GM19240 (cell line): ENCODE measurements at regions not wholly inside any gene's neighbourhood (a gene's known extent, or its start where the extent isn't known, plus 50 kb on each side); places are given as distances from the start of the nearest gene placed in this dataset.

Experiments used
- DNase-seq: peaks from one replicate; pipeline ENCODE4 v3.0.0; 2011; ENCODE audit warnings: low spot score; ENCODE audit not compliant: insufficient read length

DNA sequence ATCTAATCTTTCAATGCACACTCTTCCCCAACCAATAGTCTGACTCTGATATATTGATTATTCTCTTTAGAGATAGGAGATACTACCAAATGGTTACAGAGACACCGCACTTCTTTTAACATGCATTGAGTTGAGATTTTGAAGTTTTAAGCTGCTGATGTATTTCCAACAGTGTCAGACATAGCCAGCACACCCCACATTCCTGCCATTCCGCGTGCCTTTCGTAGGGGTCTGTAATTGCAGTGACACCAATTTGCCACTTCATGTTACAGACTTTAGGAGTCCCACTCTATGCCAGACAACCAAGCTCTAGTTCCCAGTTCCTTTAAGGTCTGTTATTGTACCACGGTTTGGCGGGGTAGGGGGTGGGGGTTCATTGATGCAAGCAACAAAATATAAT is 618.2 kb upstream of the FRG1 start:
- no peak for DNase-seq

DNA sequence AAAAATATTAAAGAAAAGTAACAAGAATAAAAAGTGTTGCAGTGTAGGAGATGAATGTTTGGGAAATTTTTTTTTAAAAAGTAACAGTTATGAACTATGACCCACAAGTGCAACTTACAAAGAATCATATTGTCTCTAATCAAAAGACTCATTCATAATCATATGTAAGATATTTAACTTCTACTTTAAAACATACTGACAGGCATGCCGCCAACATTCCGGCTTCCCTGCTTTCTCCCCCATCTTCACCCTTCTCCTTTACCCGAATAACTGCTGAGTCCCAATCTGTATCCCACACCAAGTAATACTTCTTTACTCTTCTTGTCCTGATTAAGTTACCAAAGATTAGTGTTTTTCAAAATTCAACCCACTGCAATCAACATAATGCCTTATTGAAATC is 598.8 kb upstream of the FRG1 start:
- DNase-seq: no peak

DNA sequence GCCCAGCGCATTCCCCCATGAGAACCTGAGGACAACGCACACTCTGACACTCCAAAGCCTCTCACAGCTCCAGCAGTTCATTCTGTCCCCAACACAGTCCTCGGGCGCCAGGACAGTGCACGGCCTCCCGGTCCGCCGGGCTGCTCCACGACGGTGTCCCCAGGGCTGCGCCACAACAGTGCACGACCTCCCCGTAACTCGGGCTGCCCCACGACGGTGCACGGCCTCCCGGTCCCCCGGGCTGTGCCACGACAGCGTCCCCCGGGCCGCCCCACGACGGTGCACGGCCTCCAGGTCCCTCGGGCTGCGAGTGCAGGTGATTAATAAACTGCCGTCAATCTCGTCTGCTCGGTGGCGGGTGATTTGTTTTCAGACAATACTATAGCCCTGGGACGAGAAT is 585.1 kb upstream of the FRG1 start:
- DNase-seq: no peak

DNA sequence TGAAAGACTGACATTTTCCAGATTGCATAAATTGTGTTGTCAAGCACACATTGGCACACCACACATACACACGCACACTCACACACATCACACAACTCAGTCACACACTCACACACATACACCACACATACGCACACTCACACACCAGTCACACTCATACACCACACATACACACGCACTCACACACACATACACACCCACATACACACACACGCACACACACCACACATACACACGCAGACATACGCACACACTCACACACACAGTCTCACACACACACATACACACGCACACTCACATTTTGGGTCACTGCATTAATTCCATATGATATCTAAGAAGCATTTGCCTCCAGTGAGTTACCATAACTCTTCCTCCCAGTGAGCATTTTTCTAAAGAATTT is 578.3 kb upstream of the FRG1 start:
- DNase-seq: no peak

DNA sequence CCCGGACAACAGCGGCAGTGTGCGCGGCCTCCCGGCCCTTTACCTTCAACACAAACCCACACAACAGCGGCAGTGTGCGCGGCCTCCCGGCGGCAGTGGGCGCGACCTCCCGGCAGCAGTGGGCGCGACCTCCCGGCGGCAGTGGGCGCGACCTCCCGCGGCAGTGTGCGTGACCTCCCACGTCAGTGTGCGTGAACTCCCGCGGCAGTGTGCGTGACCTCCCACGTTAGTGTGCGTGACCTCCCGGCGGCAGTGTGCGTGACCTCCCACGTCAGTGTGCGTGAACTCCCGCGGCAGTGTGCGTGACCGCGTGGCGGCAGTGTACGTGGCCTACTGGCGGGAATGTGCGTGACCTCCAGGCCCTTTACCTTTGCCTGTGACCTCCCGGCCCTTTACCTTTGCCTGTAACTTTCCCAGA is 576.6 kb upstream of the FRG1 start:
- no peak for DNase-seq

DNA sequence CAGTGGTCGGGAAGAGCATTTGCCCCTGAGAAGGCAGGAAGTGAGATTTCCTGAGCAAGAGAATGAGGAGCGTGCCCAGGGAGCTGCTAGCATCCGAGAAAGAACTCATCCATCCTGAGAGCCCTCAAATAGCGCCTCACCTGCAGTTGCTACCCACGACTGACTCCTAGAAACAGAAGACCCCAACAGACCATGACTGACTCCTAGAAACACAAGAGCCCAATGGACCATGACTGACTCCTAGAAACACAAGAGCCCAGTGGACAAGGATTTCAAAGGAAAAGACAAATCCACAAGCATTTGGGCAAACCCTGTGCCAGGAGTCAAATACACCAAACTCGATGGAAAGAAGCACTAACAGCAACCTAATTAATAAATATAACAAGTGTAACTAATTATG is 575.2 kb upstream of the FRG1 start:
- no peak for DNase-seq

DNA sequence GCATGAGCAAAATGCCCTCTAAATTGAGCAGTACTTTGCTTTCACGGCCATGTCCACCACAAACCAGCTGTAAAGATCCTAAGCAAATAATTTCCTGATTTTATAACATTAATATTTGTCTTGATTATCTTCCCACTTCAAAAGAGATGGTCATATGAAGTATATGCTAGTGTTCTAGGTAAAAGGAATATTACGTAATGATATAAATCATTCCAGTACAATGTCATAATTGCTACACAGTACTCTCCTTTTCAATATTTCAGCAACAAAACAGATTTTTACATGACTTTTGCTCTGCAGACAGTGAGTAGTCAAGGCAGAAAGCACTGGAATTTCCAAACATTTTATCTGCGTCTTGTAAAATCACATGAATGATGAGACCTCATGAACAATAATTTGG is 572.8 kb upstream of the FRG1 start:
- DNase-seq: no peak

DNA sequence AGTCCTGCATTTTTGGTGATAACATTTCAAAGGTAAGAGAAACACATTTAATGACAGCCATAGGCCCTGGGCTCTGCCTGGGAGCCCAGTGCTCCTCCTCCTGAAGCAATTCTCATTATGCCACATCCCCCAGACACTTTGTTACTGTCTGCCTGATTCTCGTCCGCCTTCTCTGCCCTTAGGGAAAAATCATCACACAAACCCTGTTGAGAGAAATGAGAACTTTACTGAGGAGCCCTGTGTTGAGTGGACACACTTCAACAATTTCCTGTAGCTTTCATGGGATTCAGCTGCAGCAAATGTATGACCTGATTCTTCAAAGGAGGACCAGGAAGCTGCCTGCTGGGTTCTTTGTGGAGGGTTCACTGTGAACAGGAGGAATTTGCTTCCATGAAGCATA is 566.5 kb upstream of the FRG1 start:
- DNase-seq: no peak

DNA sequence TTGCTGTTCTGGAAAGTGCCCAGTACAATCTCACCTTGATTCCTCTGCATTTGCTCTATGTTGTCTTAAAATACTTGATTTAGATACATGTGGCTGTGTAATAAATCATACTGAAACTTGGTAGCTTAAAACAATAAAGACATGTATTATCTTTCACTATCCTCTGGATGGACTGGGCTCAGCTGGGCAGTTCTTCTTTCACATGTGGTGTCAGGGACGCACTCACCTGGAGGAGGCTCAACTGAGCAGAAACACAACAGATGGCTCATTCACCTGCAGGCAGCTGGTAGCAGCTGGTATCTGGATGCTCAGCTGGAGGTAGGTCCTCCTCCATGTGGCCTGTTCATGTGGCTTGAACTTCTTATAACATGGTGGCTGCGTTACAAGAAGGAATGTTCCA is 563.8 kb upstream of the FRG1 start:
- no peak for DNase-seq

DNA sequence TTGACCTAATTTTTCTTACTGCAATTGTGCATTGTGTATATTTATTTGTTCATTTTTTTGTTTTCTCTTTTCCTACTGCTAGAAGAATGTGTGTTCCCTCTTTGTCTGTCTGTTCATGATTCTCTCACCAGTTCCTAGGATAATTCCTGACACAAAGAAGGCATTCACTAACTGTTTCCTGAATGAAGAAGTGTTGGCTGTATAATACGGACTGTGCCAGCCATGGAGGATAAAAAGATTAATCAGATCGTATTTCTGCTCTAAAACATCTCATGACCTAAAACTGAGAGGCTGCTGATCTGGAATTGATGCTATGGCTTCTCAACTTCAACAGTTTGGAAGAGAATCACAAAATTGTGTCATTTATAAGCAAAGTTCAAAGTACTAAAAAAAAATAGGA is 563.1 kb upstream of the FRG1 start:
- no peak for DNase-seq

DNA sequence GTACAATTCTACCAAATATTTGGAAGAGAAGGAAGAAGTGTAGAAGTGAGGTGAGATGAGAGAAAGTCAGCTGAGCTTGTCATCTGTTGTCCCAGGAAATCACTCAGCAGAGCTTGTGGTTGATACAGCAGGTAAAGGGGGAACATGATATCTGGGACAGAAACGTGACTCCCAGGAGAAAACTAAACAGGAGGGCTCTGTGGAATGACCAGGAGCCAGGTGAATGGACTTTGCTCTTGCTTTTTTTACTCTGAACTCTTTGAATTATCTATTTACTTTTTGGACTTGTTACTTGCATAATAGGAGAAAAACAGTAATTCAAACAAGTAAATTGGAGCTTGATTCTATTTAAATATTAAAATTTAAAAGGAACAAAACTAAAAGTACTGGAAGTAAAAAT is 555.6 kb upstream of the FRG1 start:
- no peak for DNase-seq

DNA sequence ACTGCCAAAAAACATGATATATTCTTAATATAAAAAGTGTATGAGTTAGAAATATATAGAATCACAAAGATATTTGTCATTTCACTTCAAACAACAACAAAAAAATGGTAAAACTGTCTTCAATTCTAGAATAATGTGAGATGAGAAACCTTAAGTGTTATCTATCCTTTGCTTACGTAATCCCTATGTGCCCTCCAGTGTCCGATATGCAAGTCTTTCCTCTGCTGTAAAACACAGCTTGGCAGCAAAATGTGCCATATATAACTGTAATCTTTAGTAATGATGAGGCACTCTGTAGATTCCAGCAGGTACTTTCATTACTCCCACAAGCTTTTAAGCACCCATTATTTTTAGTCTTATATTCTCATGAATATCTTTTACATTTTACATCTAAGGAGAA is 555.1 kb upstream of the FRG1 start:
- DNase-seq: no peak

DNA sequence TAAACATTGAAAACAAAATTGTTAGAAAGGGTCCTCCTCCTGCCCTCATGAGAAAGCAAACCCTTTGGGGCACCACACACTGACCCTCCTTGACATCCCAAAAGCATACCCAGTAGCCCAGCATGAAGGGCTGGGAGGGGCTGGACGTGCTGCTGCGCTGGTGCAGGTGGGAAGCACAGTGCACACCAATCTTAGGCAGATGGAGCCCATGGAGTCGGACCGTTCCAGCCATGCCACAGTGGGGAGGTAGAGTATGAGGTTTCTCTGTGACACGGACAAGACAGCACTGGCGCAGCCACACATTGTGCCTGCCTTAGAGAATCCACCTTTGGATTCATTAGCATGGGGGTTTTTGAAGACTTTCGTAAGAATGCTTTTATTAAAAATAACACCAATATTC is 544.2 kb upstream of the FRG1 start:
- no peak for DNase-seq

DNA sequence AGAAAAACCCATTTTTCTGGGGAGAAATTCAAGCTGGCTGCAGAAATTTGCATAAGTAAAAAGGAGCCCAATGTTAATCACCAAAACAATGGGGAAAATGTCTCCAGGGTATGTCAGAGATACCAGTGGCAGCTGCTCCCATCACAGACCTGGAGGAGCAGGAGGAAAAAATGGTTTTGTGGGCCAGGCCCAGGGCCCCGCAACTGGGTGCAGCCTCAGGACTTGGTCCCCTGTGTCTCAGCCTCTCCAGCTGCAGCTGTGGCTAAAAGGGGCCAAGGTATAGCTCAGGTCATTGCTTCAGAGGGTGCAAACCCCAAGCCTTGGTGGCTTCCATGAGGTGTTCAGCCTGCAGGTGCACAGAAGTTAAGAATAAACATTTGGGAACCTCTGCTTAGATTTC is 536.4 kb upstream of the FRG1 start:
- no peak for DNase-seq

DNA sequence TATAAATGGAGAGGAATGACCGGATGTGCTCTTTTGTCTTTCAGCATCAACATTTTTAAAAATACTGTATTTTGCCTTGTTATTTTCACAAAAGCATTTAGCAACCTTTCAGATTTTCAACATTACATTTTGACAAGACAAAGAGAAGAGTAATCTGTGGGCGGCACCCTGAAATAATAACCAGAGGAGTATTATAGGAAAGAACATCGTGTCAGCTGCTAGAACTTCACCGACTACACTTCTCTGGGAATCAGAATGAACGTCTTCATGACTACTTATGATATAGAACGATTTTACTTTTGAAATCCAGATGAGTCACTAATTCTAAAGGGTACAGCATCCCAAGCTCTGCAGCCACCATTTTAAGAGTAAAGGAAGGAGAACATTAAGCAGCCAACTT is 531.5 kb upstream of the FRG1 start:
- DNase-seq: no peak

DNA sequence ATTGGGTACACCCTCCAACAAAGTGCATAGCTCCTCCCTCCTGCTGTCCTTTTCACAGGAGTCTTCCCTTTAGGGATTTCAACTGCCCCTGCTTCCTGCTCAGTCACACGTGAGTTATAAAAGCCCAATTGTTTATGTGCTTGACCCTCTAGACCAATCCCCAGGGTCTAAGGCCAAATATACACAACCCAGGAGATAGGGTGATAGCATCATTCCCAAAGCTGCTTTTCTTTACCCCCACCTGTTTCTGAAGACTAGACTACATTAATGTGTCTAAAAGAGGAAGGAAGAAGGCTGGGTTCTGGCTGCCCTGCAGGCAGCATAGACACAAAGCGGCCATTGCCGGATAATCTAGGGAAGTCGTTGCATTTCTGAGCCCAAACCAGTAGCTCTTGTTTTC is 526.7 kb upstream of the FRG1 start:
- DNase-seq: no peak

DNA sequence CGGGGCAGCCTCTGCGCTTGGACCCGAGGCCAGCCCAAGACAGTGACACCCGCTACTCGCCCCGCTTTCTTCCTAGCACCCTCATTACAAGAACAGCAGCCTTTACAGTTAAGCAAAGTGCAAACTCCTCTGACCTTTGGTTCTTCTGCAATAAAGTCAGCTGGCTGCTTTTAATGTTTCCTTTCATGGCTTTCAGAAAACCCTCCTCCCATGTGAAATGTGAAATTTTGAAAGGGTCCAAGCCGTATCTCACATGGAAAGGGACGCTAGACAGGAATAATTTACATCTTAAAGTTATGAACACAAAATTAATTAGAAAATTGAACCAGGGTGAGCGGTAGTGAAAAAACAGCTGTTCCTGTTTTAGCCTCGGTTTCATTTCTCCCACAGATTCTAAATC is 520.1 kb upstream of the FRG1 start:
- no peak for DNase-seq

DNA sequence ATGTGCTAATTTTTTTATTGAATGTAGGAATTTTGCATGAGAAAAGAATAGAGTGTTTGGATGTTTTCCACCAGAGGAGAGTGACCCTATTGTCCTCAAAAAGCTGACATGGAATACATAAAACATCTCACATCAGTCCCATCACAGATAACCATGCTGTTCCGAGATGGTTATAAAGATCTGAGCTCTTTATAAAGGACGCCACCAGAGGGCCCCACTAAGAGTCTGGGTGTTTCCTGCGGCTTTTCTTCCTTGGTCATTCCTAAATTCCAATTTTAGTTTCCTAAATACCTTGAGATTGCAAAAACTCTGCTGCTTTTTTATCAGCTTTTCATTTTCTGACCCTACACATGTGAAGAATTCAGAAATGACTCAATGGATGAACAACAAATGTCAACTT is 504.5 kb upstream of the FRG1 start:
- DNase-seq: no peak

DNA sequence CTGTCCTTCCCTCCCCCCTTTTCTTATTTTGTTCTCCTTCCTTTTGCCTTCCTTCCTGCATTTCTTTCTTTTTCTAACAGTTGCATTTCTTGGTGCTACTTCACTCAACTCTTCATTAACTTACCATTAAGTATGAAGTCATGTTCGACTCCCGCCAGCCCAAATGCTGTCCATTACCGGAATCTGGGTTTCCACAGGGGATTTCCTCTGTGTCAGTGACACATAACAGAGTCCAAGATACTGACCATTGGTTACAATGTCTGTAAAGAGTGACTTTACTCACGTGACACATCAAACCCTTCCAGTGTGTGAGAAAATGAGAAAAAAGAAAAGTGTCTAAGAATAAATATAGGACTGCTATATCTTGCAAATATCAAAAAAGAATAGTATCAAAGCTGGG is 500.0 kb upstream of the FRG1 start:
- DNase-seq: no peak

DNA sequence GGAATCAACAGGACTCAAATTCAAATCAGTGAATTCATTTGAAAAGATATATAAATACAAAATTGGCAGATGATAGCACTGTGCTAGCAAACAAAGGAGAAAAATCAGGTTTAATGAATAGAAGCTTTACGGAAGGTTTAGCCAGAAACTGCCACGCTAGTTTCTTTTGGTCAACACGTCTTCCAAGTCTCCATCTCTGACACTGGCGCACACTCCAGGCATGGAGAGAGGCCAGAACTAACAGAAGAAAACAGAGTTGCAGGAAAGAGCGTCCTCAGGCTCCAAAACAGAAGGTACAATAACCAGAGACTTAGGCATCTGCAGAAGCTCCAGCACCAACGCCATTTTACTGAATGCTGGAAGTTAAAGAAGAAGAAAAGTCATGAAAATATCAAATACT is 497.3 kb upstream of the FRG1 start:
- no peak for DNase-seq

DNA sequence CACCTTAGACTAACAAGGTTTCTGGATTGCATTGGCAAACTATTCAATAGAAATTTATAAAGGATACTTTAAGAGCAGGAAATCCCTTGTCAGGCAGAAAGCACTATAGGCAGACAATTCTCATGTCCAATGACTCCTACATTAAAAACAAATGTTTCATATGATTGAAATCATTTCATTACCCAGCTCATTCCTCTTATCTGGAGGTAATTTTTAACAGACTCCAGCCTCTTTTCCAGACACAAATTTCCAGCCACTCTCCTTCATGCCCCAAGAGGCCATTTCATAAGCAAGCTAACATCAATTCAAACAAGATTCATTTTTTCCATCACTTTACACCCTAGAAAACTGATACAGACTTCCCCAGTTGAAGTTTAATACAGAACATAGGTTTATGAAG is 495.1 kb upstream of the FRG1 start:
- DNase-seq: no peak

DNA sequence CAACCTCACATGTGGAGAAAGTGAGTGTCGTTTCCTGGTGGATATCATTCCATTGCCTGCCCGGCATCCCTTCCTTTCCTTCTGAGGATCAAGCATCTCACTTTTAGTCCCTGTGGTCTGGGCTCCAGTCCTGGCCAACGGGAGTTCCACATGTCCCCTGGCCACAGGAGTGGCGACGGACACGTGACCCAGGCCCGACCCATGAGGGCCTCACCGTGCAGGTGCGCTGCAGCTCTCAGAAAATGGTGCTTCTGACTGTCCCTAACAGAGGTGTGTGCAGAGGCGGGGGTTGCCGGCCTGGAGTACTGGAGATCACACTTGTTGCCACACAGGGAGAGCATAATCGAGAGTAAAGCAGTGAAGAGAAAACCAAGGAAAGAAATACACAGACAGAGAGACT is 476.9 kb upstream of the FRG1 start:
- no peak for DNase-seq

DNA sequence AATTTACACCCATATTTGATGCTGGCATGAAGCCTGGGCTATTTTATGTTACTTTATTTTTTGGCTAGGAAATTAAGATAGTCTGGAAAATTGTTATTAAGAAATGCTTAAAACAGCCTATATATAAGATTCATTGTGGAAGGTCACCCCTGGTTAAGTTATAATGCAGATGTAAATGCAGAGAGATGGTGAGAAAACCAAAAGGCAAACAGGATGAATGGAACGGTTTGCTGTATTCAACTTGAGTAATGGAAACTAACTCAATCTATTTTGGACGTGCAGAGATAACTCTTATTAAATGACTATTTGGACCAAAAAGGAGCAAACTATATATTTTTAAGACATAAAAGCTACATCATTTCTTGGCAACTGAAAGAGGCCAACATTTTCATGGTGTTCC is 446.3 kb upstream of the FRG1 start:
- no peak for DNase-seq

DNA sequence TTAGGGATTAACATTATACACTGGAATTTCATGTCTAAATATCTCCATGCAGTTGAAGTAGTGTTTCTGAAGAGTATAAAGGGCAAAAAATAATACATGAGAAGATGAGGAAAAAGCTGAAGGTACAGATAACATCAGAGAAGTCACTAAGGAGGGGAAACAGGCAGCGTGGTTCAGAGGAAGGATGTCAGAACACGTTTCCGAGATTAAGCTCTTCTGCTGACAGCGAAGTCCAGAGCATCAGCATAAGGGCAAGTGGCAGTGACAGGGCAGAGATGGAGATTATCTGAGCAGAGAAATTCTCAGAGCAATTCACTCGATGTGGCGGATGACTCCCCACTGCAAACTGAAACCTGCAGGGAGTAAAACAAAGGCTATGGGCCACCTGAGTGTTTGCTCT is 443.2 kb upstream of the FRG1 start:
- no peak for DNase-seq

DNA sequence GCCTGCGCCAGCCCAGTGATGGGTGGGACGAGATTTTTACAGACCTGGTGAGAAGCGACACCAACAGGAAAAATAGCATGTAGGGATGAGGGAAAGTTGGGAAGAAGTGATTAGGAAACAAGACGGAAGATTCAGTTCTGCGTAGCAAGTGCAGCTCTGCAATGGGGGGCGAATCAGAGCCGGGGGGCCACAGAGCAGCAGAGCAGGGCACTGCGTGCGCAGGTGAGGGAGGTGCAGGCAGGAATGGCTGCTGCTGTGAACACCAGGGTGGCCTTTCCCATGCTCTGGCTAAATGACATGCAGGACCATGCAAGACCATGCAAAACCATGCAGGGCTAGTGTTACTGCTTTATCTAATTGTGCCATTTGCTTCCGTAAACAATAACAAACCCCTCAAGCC is 442.7 kb upstream of the FRG1 start:
- DNase-seq: no peak
